Transverse colon (tissue), 4 donors: ENCODE measurements at regions not wholly inside any gene's neighbourhood (a gene's known extent, or its start where the extent isn't known, plus 50 kb on each side); places are given as distances from the start of the nearest gene placed in this dataset.

Source experiments
- DNase-seq: peaks from one replicate; pipeline ENCODE4 v3.0.0-alpha.2; 2019
- H3K27ac ChIP-seq, 4 donors: fragments of 200-600 bp; sonication (generic); 2 replicates each; pipeline ENCODE4 v1.5.1; 2016 to 2018; ENCODE audit warnings: inconsistent platforms in 4 of 4
- H3K27me3 ChIP-seq: fragments of 200-600 bp; sonication (generic); 2 replicates; pipeline ENCODE4 v1.5.1; 2017; ENCODE audit warnings: inconsistent platforms
- H3K36me3 ChIP-seq, 4 donors: fragments of 200-600 bp; sonication (generic); 2 replicates each; pipeline ENCODE4 v1.5.1; 2017 to 2019; ENCODE audit warnings: inconsistent platforms in 4 of 4
- H3K4me1 ChIP-seq, 4 donors: fragments of 200-600 bp; sonication (generic); 2 replicates each; pipeline ENCODE4 v1.5.1; 2017 to 2020; ENCODE audit warnings: inconsistent platforms in 4 of 4
- H3K4me3 ChIP-seq, 4 donors: fragments of 200-600 bp; sonication (generic); 1 replicate in 1 of 4; 2 replicates in 3 of 4; pipeline versions ENCODE4 v1.5.1 to v1.6.1; 2017 to 2019; ENCODE audit warnings: inconsistent platforms in 4 of 4
- H3K9me3 ChIP-seq, 2 donors: fragments of 200-600 bp; sonication (generic); 2 replicates each; pipeline ENCODE4 v1.5.1; 2017 to 2019; ENCODE audit warnings: inconsistent platforms in 2 of 2
- EP300 ChIP-seq: sonication (generic); formaldehyde crosslinking; IDR thresholded peaks from one replicate; pipeline ENCODE4 v1.6.1; 2017; ENCODE audit warnings: antibody characterized with exemption, low read depth
- POLR2A ChIP-seq: fragments of 450-650 bp; IDR thresholded peaks from one replicate; pipeline ENCODE4 v1.6.1; 2016; ENCODE audit warnings: antibody characterized with exemption, mild to moderate bottlenecking, moderate library complexity
- POLR2AphosphoS5 ChIP-seq, 3 donors: sonication (generic); formaldehyde crosslinking; IDR thresholded peaks; one replicate each; pipeline ENCODE4 v1.6.1; 2016; ENCODE audit warnings: antibody characterized with exemption in 3 of 3
- WGBS, 2 donors: methylation state at CpG; one replicate each; pipeline ENCODE4 v1.1.5; 2018; ENCODE audit warnings: low coverage in 1 of 2; 5-methylcytosine and 5-hydroxymethylcytosine counted together
- in situ Hi-C, 4 donors: fragments of 200-750 bp; cut with MboI; loops; one replicate each; pipeline versions ENCODE4 v1.15.0 to v1.15.1; 2017; ENCODE audit warnings: low sequenced_read_pairs in 3 of 4, low pct_ligation_motif_present in 1 of 4, low pct_unique_long_range_greater_than_20kb in 1 of 4
- intact Hi-C: fragments of 100-400 bp; cut with DNase I; formaldehyde crosslinking; loops from one replicate; pipeline ENCODE4 v1.15.1; 2023; ENCODE audit warnings: low total_unique reads
- TF ChIP-seq, protein P1 (sequence below), 5 experiments: fragments of 200-600 bp in 3 of 5; fragments of 450-650 bp in 2 of 5; sonication (generic) in 3 of 5; IDR thresholded peaks; 1 replicate in 2 of 5; 2 replicates in 3 of 5; pipeline ENCODE4 v1.5.1; 2016 to 2017; ENCODE audit warnings: antibody characterized with exemption in 5 of 5, inconsistent platforms in 3 of 5, mild to moderate bottlenecking in 2 of 5, moderate library complexity in 1 of 5

DNA sequence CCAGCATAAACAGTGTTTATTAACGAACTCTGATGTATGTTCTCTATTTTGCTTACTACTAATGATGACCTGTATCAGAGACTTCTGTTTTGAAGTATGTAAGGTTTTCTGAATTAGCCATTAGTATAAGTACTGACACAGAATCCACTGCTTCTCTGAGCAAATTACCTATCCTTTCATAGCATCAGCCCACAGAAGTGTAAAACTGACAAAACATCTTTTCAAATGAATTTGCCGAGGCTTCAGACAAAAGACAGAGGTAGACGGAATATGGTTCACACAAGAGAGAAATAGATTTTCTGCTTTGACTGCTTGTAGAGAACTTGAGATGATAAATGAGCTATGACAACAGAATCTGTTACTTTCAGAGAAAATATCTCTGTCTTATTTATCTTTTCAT lies 1051.6 kb downstream of the AMY1C start:
- DNase-seq = no peak
- intact Hi-C loops = no loop called here
- Histone ChIP-seq H3K36me3 (no peaks in the 10 kb centered on the region), H3K27ac (no peak overlapping the region), H3K9me3 (no peaks in the 10 kb centered on the region), H3K27me3 (no peaks in the 10 kb centered on the region), H3K4me3 (no peak overlapping the region), H3K4me1 (no peaks in the 10 kb centered on the region)
- in situ Hi-C loops = no loop called here
- 92 to 95% methylated on average over 2 to 3 of the region's 3 CpGs for WGBS, 2 donors
- TF ChIP-seq POLR2AphosphoS5 (IDR thresholded peaks at IDR 0.05) = no peak
- no peak for TF ChIP-seq POLR2A
- TF ChIP-seq EP300 = no peak
- TF ChIP-seq, protein P1, sequence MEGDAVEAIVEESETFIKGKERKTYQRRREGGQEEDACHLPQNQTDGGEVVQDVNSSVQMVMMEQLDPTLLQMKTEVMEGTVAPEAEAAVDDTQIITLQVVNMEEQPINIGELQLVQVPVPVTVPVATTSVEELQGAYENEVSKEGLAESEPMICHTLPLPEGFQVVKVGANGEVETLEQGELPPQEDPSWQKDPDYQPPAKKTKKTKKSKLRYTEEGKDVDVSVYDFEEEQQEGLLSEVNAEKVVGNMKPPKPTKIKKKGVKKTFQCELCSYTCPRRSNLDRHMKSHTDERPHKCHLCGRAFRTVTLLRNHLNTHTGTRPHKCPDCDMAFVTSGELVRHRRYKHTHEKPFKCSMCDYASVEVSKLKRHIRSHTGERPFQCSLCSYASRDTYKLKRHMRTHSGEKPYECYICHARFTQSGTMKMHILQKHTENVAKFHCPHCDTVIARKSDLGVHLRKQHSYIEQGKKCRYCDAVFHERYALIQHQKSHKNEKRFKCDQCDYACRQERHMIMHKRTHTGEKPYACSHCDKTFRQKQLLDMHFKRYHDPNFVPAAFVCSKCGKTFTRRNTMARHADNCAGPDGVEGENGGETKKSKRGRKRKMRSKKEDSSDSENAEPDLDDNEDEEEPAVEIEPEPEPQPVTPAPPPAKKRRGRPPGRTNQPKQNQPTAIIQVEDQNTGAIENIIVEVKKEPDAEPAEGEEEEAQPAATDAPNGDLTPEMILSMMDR (IDR thresholded peaks at IDR 0.05) = no peak

- H3K9me3 ChIP-seq = no peaks in the 10 kb centered on the region
- intact Hi-C loops (no loop called here), in situ Hi-C loops (no loop called here)
- TF ChIP-seq POLR2A (no peak), POLR2AphosphoS5 (IDR thresholded peaks at IDR 0.05) (no peak), EP300 (no peak)
- TF ChIP-seq, protein P1 (IDR thresholded peaks at IDR 0.05) = no peak
- no peaks in the 10 kb centered on the region for H3K4me1 ChIP-seq
- no peak overlapping the region for H3K27ac ChIP-seq
- no peaks in the 10 kb centered on the region for H3K27me3 ChIP-seq
- H3K4me3 ChIP-seq = no peak overlapping the region
- H3K36me3 ChIP-seq = no peaks in the 10 kb centered on the region
- no peak for DNase-seq
- 88 to 100% methylated on average over 1 to 2 of the region's 2 CpGs for WGBS, 2 donors
Measured at GRCh38 chr1:104804147-104804546, 1054.4 kb downstream of the AMY1C start.

GRCh38 chr1:104807590-104807989 lies 1057.9 kb downstream of the AMY1C start:
- no peaks in the 10 kb centered on the region for H3K36me3 ChIP-seq
- no peak overlapping the region for H3K4me3 ChIP-seq
- WGBS, 2 donors = 79 to 84% methylated on average over 2 of the region's 2 CpGs
- no peak for DNase-seq
- H3K9me3 ChIP-seq = no peaks in the 10 kb centered on the region
- TF ChIP-seq EP300 (no peak), POLR2AphosphoS5 (IDR thresholded peaks at IDR 0.05) (no peak), POLR2A (no peak)
- TF ChIP-seq, protein P1 (IDR thresholded peaks at IDR 0.05) = no peak
- no peak overlapping the region for H3K27ac ChIP-seq
- in situ Hi-C loops = no loop called here
- H3K27me3 ChIP-seq = no peaks in the 10 kb centered on the region
- H3K4me1 ChIP-seq = no peaks in the 10 kb centered on the region
- intact Hi-C loops = no loop called here

GRCh38 chr1:104825401-104825800 lies 1075.7 kb downstream of the AMY1C start:
- Histone ChIP-seq H3K36me3 (no peaks in the 10 kb centered on the region), H3K27ac (no peak overlapping the region), H3K4me1 (no peaks in the 10 kb centered on the region), H3K4me3 (no peak overlapping the region), H3K27me3 (no peaks in the 10 kb centered on the region), H3K9me3 (no peaks in the 10 kb centered on the region)
- in situ Hi-C loops (no loop called here), intact Hi-C loops (no loop called here)
- TF ChIP-seq, protein P1 (IDR thresholded peaks at IDR 0.05) = no peak
- TF ChIP-seq POLR2AphosphoS5 (IDR thresholded peaks at IDR 0.05) (no peak), POLR2A (no peak), EP300 (no peak)
- no peak for DNase-seq
- 33 to 62% methylated on average over 1 of the region's 1 CpG for WGBS, 2 donors
